SK-N-SH treated with all-trans-retinoic acid at 6 μM for 48 hours (cell line): ENCODE measurements at regions not wholly inside any gene's neighbourhood (a gene's known extent, or its start where the extent isn't known, plus 50 kb on each side); places are given as distances from the start of the nearest gene placed in this dataset.

Source experiments
- ATAC-seq: fragments of 200-7000 bp; cut with Tn5 transposase; 3 replicates; pipeline ENCODE4 v1.9.1; 2020; ENCODE audit warnings: mild to moderate bottlenecking, moderate library complexity
- ARNTL ChIP-seq: fragments of 450-650 bp; formaldehyde crosslinking; IDR thresholded peaks from 2 replicates; pipeline ENCODE4 v1.5.0; 2020; ENCODE audit warnings: low read depth, mild to moderate bottlenecking, moderate library complexity, borderline replicate concordance
- BACH2 ChIP-seq: fragments of 250-450 bp; sonication (Bioruptor Pico); IDR thresholded peaks from 2 replicates; pipeline ENCODE4 v1.9.0; 2021; ENCODE audit warnings: mild to moderate bottlenecking, borderline replicate concordance
- CREB5 ChIP-seq: fragments of 250-450 bp; sonication (Bioruptor Pico); IDR thresholded peaks from 2 replicates; pipeline ENCODE4 v1.5.1; 2020; ENCODE audit warnings: low read depth, mild to moderate bottlenecking, moderate library complexity
- CSDC2 ChIP-seq: fragments of 250-450 bp; sonication (Bioruptor Pico); IDR thresholded peaks from 2 replicates; pipeline ENCODE4 v1.5.0; 2020; ENCODE audit warnings: mild to moderate bottlenecking, moderate library complexity
- CSRNP3 ChIP-seq: fragments of 250-450 bp; sonication (Bioruptor Pico); IDR thresholded peaks from 2 replicates; pipeline ENCODE4 v1.5.1; 2021; ENCODE audit warnings: mild to moderate bottlenecking, moderate library complexity
- ESRRG ChIP-seq: fragments of 250-450 bp; sonication (Bioruptor Pico); IDR thresholded peaks from 2 replicates; pipeline ENCODE4 v1.6.1; 2021; ENCODE audit warnings: mild to moderate bottlenecking
- GLIS3 ChIP-seq: fragments of 250-450 bp; sonication (Bioruptor Pico); IDR thresholded peaks from 2 replicates; pipeline ENCODE4 v1.5.0; 2020; ENCODE audit warnings: mild to moderate bottlenecking, moderate library complexity
- ISL1 ChIP-seq: fragments of 250-450 bp; sonication (Bioruptor Pico); IDR thresholded peaks from 2 replicates; pipeline ENCODE4 v2.1.2; 2022; ENCODE audit warnings: mild to moderate bottlenecking, moderate library complexity
- OSR1 ChIP-seq: fragments of 250-450 bp; sonication (Bioruptor Pico); IDR thresholded peaks from 2 replicates; pipeline ENCODE4 v1.8.0; 2022; ENCODE audit warnings: moderate library complexity, mild to moderate bottlenecking, inconsistent platforms
- PPARA ChIP-seq: fragments of 250-450 bp; sonication (Bioruptor Pico); IDR thresholded peaks from 2 replicates; pipeline ENCODE4 v1.5.0; 2020; ENCODE audit warnings: mild to moderate bottlenecking, borderline replicate concordance
- RARB ChIP-seq: fragments of 250-450 bp; sonication (Bioruptor Pico); IDR thresholded peaks from 2 replicates; pipeline ENCODE4 v1.8.0; 2021; ENCODE audit warnings: mild to moderate bottlenecking, moderate library complexity
- SNAI2 ChIP-seq: fragments of 250-450 bp; sonication (Bioruptor Pico); IDR thresholded peaks from 2 replicates; pipeline ENCODE4 v1.5.0; 2020; ENCODE audit warnings: mild to moderate bottlenecking, moderate library complexity
- TCF4 ChIP-seq: fragments of 250-450 bp; sonication (Bioruptor Pico); IDR thresholded peaks from 2 replicates; pipeline ENCODE4 v1.8.0; 2021; ENCODE audit warnings: mild to moderate bottlenecking, moderate library complexity, borderline replicate concordance
- TOX ChIP-seq: fragments of 250-450 bp; sonication (Bioruptor Pico); IDR thresholded peaks from 2 replicates; pipeline ENCODE4 v1.8.0; 2021; ENCODE audit warnings: mild to moderate bottlenecking, moderate library complexity, borderline replicate concordance
- ZC3H10 ChIP-seq: fragments of 250-450 bp; sonication (Bioruptor Pico); IDR thresholded peaks from 2 replicates; pipeline ENCODE4 v1.5.1; 2021; ENCODE audit warnings: mild to moderate bottlenecking, moderate library complexity
- ZFP3 ChIP-seq: fragments of 250-450 bp; sonication (Bioruptor Pico); IDR thresholded peaks from 2 replicates; pipeline ENCODE4 v1.5.0; 2020; ENCODE audit warnings: mild to moderate bottlenecking, moderate library complexity
- ZNF565 ChIP-seq: fragments of 450-650 bp; formaldehyde crosslinking; conservative IDR thresholded peaks from 2 replicates; pipeline ENCODE4 v1.5.0; 2020; ENCODE audit warnings: low read depth, mild to moderate bottlenecking, moderate library complexity
- ZNF70 ChIP-seq: fragments of 450-650 bp; formaldehyde crosslinking; IDR thresholded peaks from 2 replicates; pipeline ENCODE4 v1.5.0; 2020; ENCODE audit warnings: mild to moderate bottlenecking, moderate library complexity
- ZNF8 ChIP-seq: fragments of 450-650 bp; formaldehyde crosslinking; IDR thresholded peaks from 2 replicates; pipeline ENCODE4 v1.5.0; 2020; ENCODE audit warnings: mild to moderate bottlenecking, moderate library complexity
- TF ChIP-seq, protein P1 (sequence below): fragments of 250-450 bp; sonication (Bioruptor Pico); IDR thresholded peaks from 2 replicates; pipeline ENCODE4 v1.8.0; 2020; ENCODE audit warnings: mild to moderate bottlenecking, moderate library complexity, borderline replicate concordance

- TF ChIP-seq GLIS3 (CRISPR knock-in tag) = no peak
- TF ChIP-seq RARB (CRISPR knock-in tag) = no peak
- TF ChIP-seq ZNF70 (CRISPR knock-in tag) = no peak
- TF ChIP-seq TOX = no peak
- no peak for TF ChIP-seq PPARA (CRISPR knock-in tag)
- no peak for ATAC-seq
Observed at GRCh38 chr2:162945785-162946184, 107.2 kb upstream of the KCNH7 start.

DNA sequence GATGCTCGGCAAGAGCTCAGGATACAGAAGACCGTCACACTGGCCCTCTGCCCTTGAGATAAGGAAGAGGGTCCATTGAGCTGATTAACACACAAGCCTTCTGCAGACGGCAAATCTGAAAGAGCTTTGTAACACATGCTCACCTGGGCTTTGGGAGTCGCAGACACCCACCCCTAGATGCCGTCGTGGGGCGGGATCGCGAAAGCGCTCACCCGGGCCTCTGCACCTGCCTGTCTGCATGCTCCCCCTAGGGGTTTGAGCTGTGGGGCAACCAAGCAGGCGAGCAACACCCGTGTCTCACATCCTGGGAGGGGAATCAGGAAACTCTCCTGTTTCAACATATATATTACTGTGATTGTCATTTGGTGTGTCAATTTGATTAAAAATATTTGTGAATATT lies 99.8 kb upstream of the KCNH7 start:
- no peak for TF ChIP-seq TOX
- TF ChIP-seq CSRNP3 (CRISPR knock-in tag) = no peak
- no peak for TF ChIP-seq OSR1 (CRISPR knock-in tag)
- no peak for TF ChIP-seq ZFP3
- no peak for TF ChIP-seq TCF4
- TF ChIP-seq ARNTL (CRISPR knock-in tag) = no peak
- no peak for TF ChIP-seq PPARA (CRISPR knock-in tag)
- ATAC-seq = no peak

GRCh38 chr2:162934191-162934590 lies 95.6 kb upstream of the KCNH7 start:
- TF ChIP-seq RARB (CRISPR knock-in tag) (no peak), CSRNP3 (CRISPR knock-in tag) (no peak), GLIS3 (CRISPR knock-in tag) (no peak), BACH2 (CRISPR knock-in tag) (no peak), ESRRG (CRISPR knock-in tag) (no peak), ARNTL (CRISPR knock-in tag) (no peak), ISL1 (CRISPR knock-in tag) (no peak), ZNF565 (CRISPR knock-in tag) (no peak), TCF4 (no peak), CSDC2 (CRISPR knock-in tag) (no peak), CREB5 (CRISPR knock-in tag) (no peak), ZNF8 (CRISPR knock-in tag) (no peak), ZFP3 (no peak), SNAI2 (no peak)
- TF ChIP-seq, protein P1, sequence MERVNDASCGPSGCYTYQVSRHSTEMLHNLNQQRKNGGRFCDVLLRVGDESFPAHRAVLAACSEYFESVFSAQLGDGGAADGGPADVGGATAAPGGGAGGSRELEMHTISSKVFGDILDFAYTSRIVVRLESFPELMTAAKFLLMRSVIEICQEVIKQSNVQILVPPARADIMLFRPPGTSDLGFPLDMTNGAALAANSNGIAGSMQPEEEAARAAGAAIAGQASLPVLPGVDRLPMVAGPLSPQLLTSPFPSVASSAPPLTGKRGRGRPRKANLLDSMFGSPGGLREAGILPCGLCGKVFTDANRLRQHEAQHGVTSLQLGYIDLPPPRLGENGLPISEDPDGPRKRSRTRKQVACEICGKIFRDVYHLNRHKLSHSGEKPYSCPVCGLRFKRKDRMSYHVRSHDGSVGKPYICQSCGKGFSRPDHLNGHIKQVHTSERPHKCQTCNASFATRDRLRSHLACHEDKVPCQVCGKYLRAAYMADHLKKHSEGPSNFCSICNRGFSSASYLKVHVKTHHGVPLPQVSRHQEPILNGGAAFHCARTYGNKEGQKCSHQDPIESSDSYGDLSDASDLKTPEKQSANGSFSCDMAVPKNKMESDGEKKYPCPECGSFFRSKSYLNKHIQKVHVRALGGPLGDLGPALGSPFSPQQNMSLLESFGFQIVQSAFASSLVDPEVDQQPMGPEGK = no peak
- TF ChIP-seq, all 23 proteins: peak for 0
- no peak for ATAC-seq

- ATAC-seq = no peak
- TF ChIP-seq ZC3H10 (CRISPR knock-in tag) = no peak
- no peak for TF ChIP-seq ESRRG (CRISPR knock-in tag)
- no peak for TF ChIP-seq PPARA (CRISPR knock-in tag)
- TF ChIP-seq ZNF8 (CRISPR knock-in tag) = no peak
- TF ChIP-seq CSDC2 (CRISPR knock-in tag) = no peak
- no peak for TF ChIP-seq ZFP3
- TF ChIP-seq ZNF70 (CRISPR knock-in tag) = no peak
- TF ChIP-seq, protein P1 = no peak
- TF ChIP-seq BACH2 (CRISPR knock-in tag) = no peak
- TF ChIP-seq, all 23 proteins: peak for 0
Observed at GRCh38 chr2:162932416-162932815, 93.8 kb upstream of the KCNH7 start.
